Muscle of leg (tissue), 3 donors: ENCODE measurements at regions not wholly inside any gene's neighbourhood (a gene's known extent, or its start where the extent isn't known, plus 50 kb on each side); places are given as distances from the start of the nearest gene placed in this dataset.
A peak's percentile ranks its signal among the peaks of the same experiment; 100 is the strongest.
"Not testable (repeated sequence)": the region's sequence is repeated elsewhere in the genome, so short reads cannot be mapped to it uniquely, and the experiment has no call there.

Experiments used
- DNase-seq: peaks from one replicate; pipeline ENCODE4 v3.0.0; 2013
- H3K27ac ChIP-seq: one replicate; pipeline ENCODE4 v1.5.1; 2013; ENCODE audit warnings: mild to moderate bottlenecking, low read length, control low read depth
- H3K27me3 ChIP-seq: one replicate; pipeline ENCODE4 v1.6.1; 2013; ENCODE audit warnings: low read length; ENCODE audit not compliant: control insufficient read depth, insufficient read depth
- H3K36me3 ChIP-seq: one replicate; pipeline ENCODE4 v1.6.1; 2013; ENCODE audit warnings: low read length; ENCODE audit not compliant: control insufficient read depth, insufficient read depth
- H3K4me1 ChIP-seq: one replicate; pipeline ENCODE4 v1.6.1; 2013; ENCODE audit warnings: low read length; ENCODE audit not compliant: control insufficient read depth, insufficient read depth
- H3K4me3 ChIP-seq: one replicate; pipeline ENCODE4 v1.5.1; 2013; ENCODE audit warnings: low read length, control low read depth
- H3K9me3 ChIP-seq: replicated peaks from 2 replicates; pipeline ENCODE4 v1.6.1; 2013; ENCODE audit warnings: low read depth, low read length; ENCODE audit not compliant: control insufficient read depth
- WGBS: methylation state at CpG from one replicate; pipeline ENCODE4 v1.1.5; 2013; ENCODE audit warnings: missing lambda C conversion rate; ENCODE audit not compliant: insufficient coverage; 5-methylcytosine and 5-hydroxymethylcytosine counted together

DNA sequence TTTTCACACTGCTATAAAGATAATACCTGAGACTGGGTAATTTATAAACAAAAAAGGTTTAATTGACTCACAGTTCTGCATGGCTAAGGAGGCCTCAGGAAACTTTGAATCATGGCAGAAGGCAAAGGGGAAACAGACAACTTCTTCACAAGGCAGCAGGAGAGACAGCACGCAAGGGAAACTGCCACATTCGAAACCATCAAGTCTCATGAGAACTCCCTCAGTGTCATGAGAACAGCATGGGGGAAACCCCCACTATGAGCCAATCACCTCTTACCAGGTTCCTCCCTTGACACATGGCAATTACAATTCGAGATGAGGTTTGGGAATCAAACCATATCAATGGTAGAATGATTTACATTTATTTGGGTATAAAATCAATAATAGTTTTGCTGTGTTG is 558.5 kb downstream of the TMTC2 start:
- Histone ChIP-seq H3K27ac (no peak overlapping the region), H3K9me3 (no peaks in the 10 kb centered on the region), H3K27me3 (no peaks in the 10 kb centered on the region), H3K36me3 (no peaks in the 10 kb centered on the region), H3K4me1 (no peaks in the 10 kb centered on the region), H3K4me3 (no peak overlapping the region)
- WGBS, result no CpG with 5 or more reads among the region's 3 CpGs
- DNase-seq, result no peak

DNA sequence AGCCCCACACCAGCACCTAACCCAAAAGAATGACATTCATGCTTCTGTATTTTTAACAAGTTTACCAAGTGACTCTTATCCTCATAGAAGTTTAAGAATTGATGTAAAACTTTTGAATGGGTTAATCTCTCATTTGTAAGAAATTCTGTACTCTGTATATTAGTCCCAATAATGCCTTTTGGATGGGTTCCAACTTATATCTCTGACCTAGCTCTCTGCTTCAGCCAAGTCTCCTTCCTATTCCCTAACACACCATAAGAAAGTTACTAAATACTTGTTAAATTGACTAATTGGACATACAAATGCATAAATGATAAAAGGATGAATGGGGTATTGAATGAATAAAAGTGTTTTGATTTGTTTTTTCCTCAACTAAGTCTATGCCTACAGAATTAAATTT is 557.3 kb downstream of the TMTC2 start:
- Histone ChIP-seq H3K36me3 (no peaks in the 10 kb centered on the region), H3K4me1 (no peaks in the 10 kb centered on the region), H3K9me3 (no peaks in the 10 kb centered on the region), H3K27me3 (no peaks in the 10 kb centered on the region), H3K27ac (no peak overlapping the region), H3K4me3 (no peak overlapping the region)
- peak; percentile 7 for DNase-seq

DNA sequence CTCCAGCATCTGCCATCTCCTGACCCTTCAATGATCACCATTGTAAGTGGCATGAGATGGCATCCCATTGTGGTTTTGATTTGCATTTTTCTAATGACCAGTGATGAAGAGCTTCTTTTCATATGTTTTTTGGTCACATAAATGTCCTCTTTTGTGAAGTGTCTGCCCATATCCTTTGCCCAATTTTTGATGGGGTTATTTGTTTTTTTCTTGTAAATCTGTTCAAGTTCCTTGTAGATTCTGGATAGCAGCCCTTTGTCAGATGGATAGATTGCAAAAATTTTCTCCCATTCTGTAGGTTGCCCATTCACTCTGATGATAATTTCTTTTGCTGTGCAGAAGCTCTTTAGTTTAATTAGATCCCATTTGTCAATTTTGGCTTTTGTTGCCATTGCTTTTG is 547.3 kb downstream of the TMTC2 start:
- not testable (repeated sequence) for H3K9me3 ChIP-seq, H3K36me3 ChIP-seq, H3K27me3 ChIP-seq, H3K4me1 ChIP-seq, DNase-seq, H3K27ac ChIP-seq, H3K4me3 ChIP-seq

DNA sequence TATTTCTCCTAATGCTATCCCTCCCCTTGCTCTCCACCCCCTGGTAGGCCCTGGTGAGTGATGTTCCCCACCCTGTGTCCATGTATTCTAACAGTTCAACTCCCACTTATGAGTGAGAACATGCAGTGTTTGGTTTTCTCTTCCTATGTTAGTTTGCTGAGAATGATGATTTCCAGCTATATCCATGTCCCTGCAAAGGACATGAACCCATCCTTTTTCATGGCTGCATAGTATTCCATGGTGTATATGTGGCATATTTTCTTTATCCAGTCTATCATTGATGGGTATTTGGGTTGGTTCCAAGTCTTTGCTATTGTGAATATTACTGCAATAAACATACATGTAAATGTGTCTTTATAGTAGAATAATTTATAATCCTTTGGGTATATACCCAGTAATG is 540.3 kb downstream of the TMTC2 start:
- H3K9me3 ChIP-seq, DNase-seq, H3K4me1 ChIP-seq, H3K36me3 ChIP-seq, H3K27me3 ChIP-seq, H3K4me3 ChIP-seq, H3K27ac ChIP-seq: not testable (repeated sequence)

DNA sequence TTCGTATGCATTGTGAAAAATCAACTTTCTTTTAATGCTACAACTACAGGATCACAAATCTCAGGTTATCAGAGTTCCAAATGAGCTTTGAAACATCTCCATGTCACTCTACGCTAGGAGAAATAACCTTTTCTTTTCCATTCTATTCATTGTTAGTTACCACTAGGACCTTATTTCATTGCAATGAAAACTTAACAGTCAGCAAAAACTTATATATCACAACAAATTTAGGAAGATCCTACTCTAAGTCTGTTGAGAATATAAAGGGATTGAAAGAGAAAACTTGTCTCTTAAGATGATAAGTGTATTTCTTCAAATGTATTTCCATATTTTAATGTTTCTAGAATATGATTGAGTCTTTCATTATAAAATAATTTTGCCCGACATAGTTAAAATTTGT is 539.1 kb downstream of the TMTC2 start:
- H3K27me3 ChIP-seq, result no peaks in the 10 kb centered on the region
- H3K36me3 ChIP-seq, result no peaks in the 10 kb centered on the region
- DNase-seq, result no peak
- H3K4me3 ChIP-seq, result no peak overlapping the region
- WGBS, result no CpG with 5 or more reads among the region's 3 CpGs
- no peak overlapping the region for H3K27ac ChIP-seq
- H3K9me3 ChIP-seq, result no peaks in the 10 kb centered on the region
- no peaks in the 10 kb centered on the region for H3K4me1 ChIP-seq

DNA sequence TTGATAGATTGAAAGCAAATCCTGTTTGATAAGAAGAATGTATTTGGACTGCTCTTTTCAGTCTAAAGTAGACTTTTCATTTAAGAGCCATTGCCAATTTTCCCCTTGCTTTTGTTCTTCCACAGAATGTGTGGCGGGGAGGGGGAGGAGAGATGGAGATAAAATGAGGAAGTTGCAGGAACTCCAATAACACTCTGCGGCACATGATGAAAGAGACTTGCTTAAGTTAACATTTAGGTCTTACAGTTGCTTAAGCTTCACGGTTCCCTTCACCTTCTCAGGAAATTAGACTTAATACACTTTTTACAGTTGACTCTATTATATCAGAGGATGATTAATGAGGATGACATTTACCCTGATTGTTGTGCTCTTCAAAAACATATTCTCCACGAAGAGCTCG is 537.3 kb downstream of the TMTC2 start:
- no peaks in the 10 kb centered on the region for H3K36me3 ChIP-seq
- no CpG with 5 or more reads among the region's 5 CpGs for WGBS
- no peaks in the 10 kb centered on the region for H3K27me3 ChIP-seq
- H3K27ac ChIP-seq, result no peak overlapping the region
- no peak overlapping the region for H3K4me3 ChIP-seq
- no peaks in the 10 kb centered on the region for H3K4me1 ChIP-seq
- peak; percentile 6 for DNase-seq
- no peaks in the 10 kb centered on the region for H3K9me3 ChIP-seq

DNA sequence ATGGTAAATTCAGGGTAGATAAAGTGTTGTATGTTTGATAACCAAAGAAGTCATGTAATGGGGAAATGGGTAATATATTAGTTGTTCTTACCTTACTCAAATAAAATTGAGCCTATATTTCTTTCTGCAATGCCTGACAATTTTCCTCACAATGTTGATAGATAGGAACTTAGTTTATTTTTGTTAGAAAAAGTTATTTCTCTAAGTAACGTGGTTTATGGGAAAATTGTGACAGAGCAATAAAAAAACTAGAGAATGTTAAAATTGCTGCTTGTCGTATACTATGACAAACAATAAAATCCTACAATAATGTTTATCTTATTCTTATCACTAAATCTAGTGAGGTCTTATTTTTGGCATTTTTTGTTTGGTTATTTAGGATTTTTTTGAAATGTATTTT is 534.1 kb downstream of the TMTC2 start:
- Histone ChIP-seq H3K4me3 (no peak overlapping the region), H3K4me1 (no peaks in the 10 kb centered on the region), H3K27ac (no peak overlapping the region), H3K27me3 (no peaks in the 10 kb centered on the region), H3K9me3 (no peaks in the 10 kb centered on the region), H3K36me3 (no peaks in the 10 kb centered on the region)
- DNase-seq, result no peak
- WGBS, result no CpG with 5 or more reads among the region's 2 CpGs

DNA sequence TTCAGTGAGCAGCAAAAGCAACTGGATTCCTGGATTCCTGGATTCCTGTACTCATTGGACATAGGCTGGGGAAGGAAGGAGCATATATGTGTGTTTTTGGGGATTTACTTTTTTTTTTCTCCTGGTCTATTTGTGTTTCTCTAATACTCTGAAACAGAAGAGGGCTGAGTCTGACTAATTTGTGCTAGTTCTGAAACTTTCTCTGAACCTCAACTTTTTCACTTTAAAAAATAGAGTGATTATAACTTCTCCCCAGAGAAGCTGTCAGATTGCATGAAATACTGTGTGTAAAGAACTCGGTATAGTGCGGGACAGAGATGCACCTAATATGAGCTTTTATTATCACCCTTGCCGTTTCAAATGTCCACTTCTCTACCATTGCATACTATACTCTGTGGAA is 529.5 kb downstream of the TMTC2 start:
- H3K27me3 ChIP-seq, result no peaks in the 10 kb centered on the region
- H3K4me1 ChIP-seq, result no peaks in the 10 kb centered on the region
- no CpG with 5 or more reads among the region's 3 CpGs for WGBS

DNA sequence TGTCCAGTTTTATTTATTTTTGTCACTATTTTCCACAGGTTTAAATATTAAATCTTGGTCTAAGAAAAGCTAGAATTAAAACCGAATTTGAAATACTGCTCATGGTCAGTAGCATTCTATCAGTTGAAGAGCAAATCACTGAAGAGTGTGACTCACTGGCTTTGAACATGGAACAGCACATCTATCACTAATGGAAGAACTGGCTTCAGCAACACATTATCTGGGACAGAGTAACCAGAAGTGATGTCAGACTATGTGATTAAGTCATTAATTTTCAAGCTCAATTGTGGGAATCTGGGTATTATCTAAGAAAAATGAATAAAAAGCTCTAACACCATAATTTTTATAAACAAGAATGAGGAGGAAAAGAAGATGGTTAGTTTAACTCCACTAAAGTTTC is 527.5 kb downstream of the TMTC2 start:
- DNase-seq, result no peak
- Histone ChIP-seq H3K9me3 (no peaks in the 10 kb centered on the region), H3K4me3 (no peak overlapping the region), H3K27me3 (no peaks in the 10 kb centered on the region), H3K36me3 (no peaks in the 10 kb centered on the region), H3K4me1 (no peaks in the 10 kb centered on the region), H3K27ac (no peak overlapping the region)
- no CpG with 5 or more reads among the region's 1 CpG for WGBS

More for the DNA sequence above, 529.5 kb downstream of the TMTC2 start:
- Histone ChIP-seq H3K27ac (no peak overlapping the region), H3K9me3 (no peaks in the 10 kb centered on the region), H3K4me3 (no peak overlapping the region), H3K36me3 (no peaks in the 10 kb centered on the region)
- DNase-seq, result no peak

DNA sequence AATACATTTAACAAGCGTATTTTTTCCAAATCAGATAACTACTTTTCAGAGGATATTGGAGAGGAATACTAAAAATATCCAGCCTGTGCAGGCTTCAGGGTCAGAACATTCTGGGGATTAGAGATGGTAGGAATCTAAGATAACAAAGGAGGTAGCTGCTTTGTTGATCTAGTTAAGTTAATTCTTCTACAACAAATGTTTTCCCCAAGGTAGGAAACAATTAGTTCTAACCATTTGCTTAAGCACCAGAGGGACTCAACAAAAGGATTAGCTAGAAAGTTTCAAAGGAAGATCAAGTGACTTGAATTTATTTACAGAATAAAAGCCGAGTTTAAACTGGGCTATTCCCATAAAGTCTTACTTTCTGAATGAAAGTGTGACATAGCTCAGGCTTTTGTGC is 524.2 kb downstream of the TMTC2 start:
- no peak overlapping the region for H3K4me3 ChIP-seq
- H3K27me3 ChIP-seq, result no peaks in the 10 kb centered on the region
- no peaks in the 10 kb centered on the region for H3K4me1 ChIP-seq
- DNase-seq, result no peak
- H3K36me3 ChIP-seq, result no peaks in the 10 kb centered on the region
- H3K9me3 ChIP-seq, result no peaks in the 10 kb centered on the region
- no peak overlapping the region for H3K27ac ChIP-seq
- WGBS, result no CpG with 5 or more reads among the region's 2 CpGs

DNA sequence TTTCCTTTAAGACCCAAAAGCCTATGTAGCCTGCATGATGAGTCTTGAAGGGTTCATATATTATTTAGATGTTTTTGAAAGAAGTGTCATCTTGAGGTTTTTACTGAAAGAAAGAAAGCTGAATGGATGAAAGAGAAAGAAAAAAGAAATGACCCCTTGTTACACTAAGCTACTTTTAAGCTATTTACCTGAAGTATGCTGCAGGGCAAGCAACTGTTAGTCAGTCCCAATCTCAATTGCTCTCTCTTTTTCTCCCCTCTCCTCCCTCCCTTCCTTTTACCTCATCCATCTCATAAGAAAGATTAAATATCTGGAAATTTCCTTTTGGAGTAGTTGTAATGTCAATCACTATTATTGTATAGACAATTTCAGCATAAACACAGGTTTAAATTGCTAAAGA is 512.4 kb downstream of the TMTC2 start:
- no peak overlapping the region for H3K4me3 ChIP-seq
- H3K4me1 ChIP-seq, result no peaks in the 10 kb centered on the region
- H3K27me3 ChIP-seq, result no peaks in the 10 kb centered on the region
- no peaks in the 10 kb centered on the region for H3K9me3 ChIP-seq
- no peak for DNase-seq
- H3K27ac ChIP-seq, result no peak overlapping the region
- no peaks in the 10 kb centered on the region for H3K36me3 ChIP-seq
